ENCODE measurements at regions not wholly inside any gene's neighbourhood (a gene's known extent, or its start where the extent isn't known, plus 50 kb on each side); places are given as distances from the start of the nearest gene placed in this dataset.

DNA sequence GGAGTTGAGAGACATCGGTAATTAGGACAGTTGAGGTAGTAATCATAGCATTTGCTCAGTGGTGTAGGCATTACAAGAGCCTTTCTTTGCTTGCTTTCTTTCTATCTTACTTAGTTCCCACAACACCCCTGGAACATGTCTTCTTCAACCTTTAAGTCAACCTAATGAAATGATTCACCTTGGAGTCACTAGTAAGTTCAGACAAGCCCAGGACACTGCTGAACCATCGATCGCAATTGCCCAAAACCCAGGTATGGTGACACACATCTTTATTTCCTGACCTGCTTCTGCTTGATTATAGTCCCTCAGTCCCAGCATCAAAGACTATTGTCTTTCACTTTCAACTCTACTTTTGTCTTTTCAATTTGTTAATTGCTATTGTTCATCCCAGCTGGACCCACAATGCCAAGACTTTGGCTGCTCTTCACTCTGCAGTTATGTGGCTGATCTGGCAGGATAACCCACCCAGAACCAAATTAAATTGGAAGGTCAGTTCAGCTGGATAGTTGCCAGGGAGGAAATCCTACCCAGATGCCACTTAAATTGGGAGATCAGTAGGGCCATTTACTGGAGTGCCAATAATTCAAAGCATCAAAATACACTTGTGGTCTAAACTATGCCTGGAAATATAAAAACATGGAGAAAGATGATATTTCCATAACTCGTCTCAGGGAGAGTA, 272.9 kb downstream of the RWDD3 start:
- no peaks in the 10 kb centered on the region for H3K36me3 ChIP-seq (ENCODE audit: insufficient read depth, low read length)
- no peaks in the 10 kb centered on the region for H3K27me3 ChIP-seq (ENCODE audit: insufficient read depth, low read length, poor library complexity, severe bottlenecking)
- TF ChIP-seq EZH2phosphoT487 (IDR thresholded peaks at IDR 0.05; ENCODE audit: borderline replicate concordance) = no peak
- TF ChIP-seq, protein P1, sequence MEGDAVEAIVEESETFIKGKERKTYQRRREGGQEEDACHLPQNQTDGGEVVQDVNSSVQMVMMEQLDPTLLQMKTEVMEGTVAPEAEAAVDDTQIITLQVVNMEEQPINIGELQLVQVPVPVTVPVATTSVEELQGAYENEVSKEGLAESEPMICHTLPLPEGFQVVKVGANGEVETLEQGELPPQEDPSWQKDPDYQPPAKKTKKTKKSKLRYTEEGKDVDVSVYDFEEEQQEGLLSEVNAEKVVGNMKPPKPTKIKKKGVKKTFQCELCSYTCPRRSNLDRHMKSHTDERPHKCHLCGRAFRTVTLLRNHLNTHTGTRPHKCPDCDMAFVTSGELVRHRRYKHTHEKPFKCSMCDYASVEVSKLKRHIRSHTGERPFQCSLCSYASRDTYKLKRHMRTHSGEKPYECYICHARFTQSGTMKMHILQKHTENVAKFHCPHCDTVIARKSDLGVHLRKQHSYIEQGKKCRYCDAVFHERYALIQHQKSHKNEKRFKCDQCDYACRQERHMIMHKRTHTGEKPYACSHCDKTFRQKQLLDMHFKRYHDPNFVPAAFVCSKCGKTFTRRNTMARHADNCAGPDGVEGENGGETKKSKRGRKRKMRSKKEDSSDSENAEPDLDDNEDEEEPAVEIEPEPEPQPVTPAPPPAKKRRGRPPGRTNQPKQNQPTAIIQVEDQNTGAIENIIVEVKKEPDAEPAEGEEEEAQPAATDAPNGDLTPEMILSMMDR (conservative IDR thresholded peaks at IDR 0.05; ENCODE audit: low read length) = no peak
- H3K9me2 ChIP-seq (replicated peaks; ENCODE audit: low read depth, low read length) = 0 out of 2 replicates have a peak, but pooled peaks cover 3% of the 10 kb centered on the region
- no peak overlapping the region for H2AFZ ChIP-seq (ENCODE audit: low read length)
- H3K9me3 ChIP-seq (ENCODE audit: insufficient read depth, low read depth, low read length) = no peaks in the 10 kb centered on the region
- H3F3A ChIP-seq (ENCODE audit: low read depth) = no peaks in the 10 kb centered on the region
- H3K4me1 ChIP-seq (ENCODE audit: insufficient read depth, low read length, poor library complexity, severe bottlenecking) = no peaks in the 10 kb centered on the region
- no peaks in the 10 kb centered on the region for H4K20me1 ChIP-seq (ENCODE audit: insufficient read depth, low read length, poor library complexity, severe bottlenecking)
- H3K79me2 ChIP-seq (ENCODE audit: insufficient read depth, low read length) = no peaks in the 10 kb centered on the region
- H3K4me2 ChIP-seq (ENCODE audit: low read depth, low read length, poor library complexity, severe bottlenecking) = no peak overlapping the region
- H3K4me3 ChIP-seq (ENCODE audit: low read length, poor library complexity, severe bottlenecking) = no peak overlapping the region
- H3K9ac ChIP-seq (ENCODE audit: low read depth, low read length, poor library complexity, severe bottlenecking) = no peak overlapping the region

GRCh38 chr1:95509989-95510388, 276.0 kb downstream of the RWDD3 start:
- no peak overlapping the region for H3K4me3 ChIP-seq (ENCODE audit: low read length, poor library complexity, severe bottlenecking)
- no peak overlapping the region for H3K4me2 ChIP-seq (ENCODE audit: low read depth, low read length, poor library complexity, severe bottlenecking)
- no peaks in the 10 kb centered on the region for H3K36me3 ChIP-seq (ENCODE audit: insufficient read depth, low read length)
- no peaks in the 10 kb centered on the region for H3K4me1 ChIP-seq (ENCODE audit: insufficient read depth, low read length, poor library complexity, severe bottlenecking)
- TF ChIP-seq, protein P1 (conservative IDR thresholded peaks at IDR 0.05; ENCODE audit: low read length) = no peak
- TF ChIP-seq EZH2phosphoT487 (IDR thresholded peaks at IDR 0.05; ENCODE audit: borderline replicate concordance) = no peak
- no peaks in the 10 kb centered on the region for H3F3A ChIP-seq (ENCODE audit: low read depth)
- no peaks in the 10 kb centered on the region for H3K9me2 ChIP-seq (replicated peaks; ENCODE audit: low read depth, low read length)
- no peak overlapping the region for H2AFZ ChIP-seq (ENCODE audit: low read length)
- no peaks in the 10 kb centered on the region for H3K9me3 ChIP-seq (ENCODE audit: insufficient read depth, low read depth, low read length)
- no peaks in the 10 kb centered on the region for H3K79me2 ChIP-seq (ENCODE audit: insufficient read depth, low read length)
- H4K20me1 ChIP-seq (ENCODE audit: insufficient read depth, low read length, poor library complexity, severe bottlenecking) = no peaks in the 10 kb centered on the region
- no peak overlapping the region for H3K9ac ChIP-seq (ENCODE audit: low read depth, low read length, poor library complexity, severe bottlenecking)
- no peaks in the 10 kb centered on the region for H3K27me3 ChIP-seq (ENCODE audit: insufficient read depth, low read length, poor library complexity, severe bottlenecking)

GRCh38 chr1:95512925-95513324, 278.9 kb downstream of the RWDD3 start:
- H3K4me3 ChIP-seq (ENCODE audit: low read length, poor library complexity, severe bottlenecking) = no peak overlapping the region
- no peak overlapping the region for H3K9ac ChIP-seq (ENCODE audit: low read depth, low read length, poor library complexity, severe bottlenecking)
- H3F3A ChIP-seq (ENCODE audit: low read depth) = no peaks in the 10 kb centered on the region
- H3K36me3 ChIP-seq (ENCODE audit: insufficient read depth, low read length) = no peaks in the 10 kb centered on the region
- TF ChIP-seq, protein P1 (conservative IDR thresholded peaks at IDR 0.05; ENCODE audit: low read length) = no peak
- no peak for TF ChIP-seq EZH2phosphoT487 (IDR thresholded peaks at IDR 0.05; ENCODE audit: borderline replicate concordance)
- H4K20me1 ChIP-seq (ENCODE audit: insufficient read depth, low read length, poor library complexity, severe bottlenecking) = no peaks in the 10 kb centered on the region
- H3K9me3 ChIP-seq (ENCODE audit: insufficient read depth, low read depth, low read length) = no peaks in the 10 kb centered on the region
- H3K9me2 ChIP-seq (replicated peaks; ENCODE audit: low read depth, low read length) = no peaks in the 10 kb centered on the region
- H2AFZ ChIP-seq (ENCODE audit: low read length) = no peak overlapping the region
- no peaks in the 10 kb centered on the region for H3K27me3 ChIP-seq (ENCODE audit: insufficient read depth, low read length, poor library complexity, severe bottlenecking)
- no peaks in the 10 kb centered on the region for H3K4me1 ChIP-seq (ENCODE audit: insufficient read depth, low read length, poor library complexity, severe bottlenecking)
- no peak overlapping the region for H3K4me2 ChIP-seq (ENCODE audit: low read depth, low read length, poor library complexity, severe bottlenecking)
- H3K79me2 ChIP-seq (ENCODE audit: insufficient read depth, low read length) = no peaks in the 10 kb centered on the region
